GM21381 (cell line): ENCODE measurements at regions not wholly inside any gene's neighbourhood (a gene's known extent, or its start where the extent isn't known, plus 50 kb on each side); places are given as distances from the start of the nearest gene placed in this dataset.
"Not testable (repeated sequence)": the region's sequence is repeated elsewhere in the genome, so short reads cannot be mapped to it uniquely, and the experiment has no call there.

ENCODE experiments used
- ATAC-seq: cut with Tn5 transposase; IDR thresholded peaks from one replicate; pipeline ENCODE4 v1.9.1; 2021; ENCODE audit warnings: mild to moderate bottlenecking, moderate library complexity; ENCODE audit not compliant: unreplicated experiment

- no peak for ATAC-seq
Observed at GRCh38 chr5:122665051-122665450, 109.8 kb upstream of the SNX2 start.

DNA sequence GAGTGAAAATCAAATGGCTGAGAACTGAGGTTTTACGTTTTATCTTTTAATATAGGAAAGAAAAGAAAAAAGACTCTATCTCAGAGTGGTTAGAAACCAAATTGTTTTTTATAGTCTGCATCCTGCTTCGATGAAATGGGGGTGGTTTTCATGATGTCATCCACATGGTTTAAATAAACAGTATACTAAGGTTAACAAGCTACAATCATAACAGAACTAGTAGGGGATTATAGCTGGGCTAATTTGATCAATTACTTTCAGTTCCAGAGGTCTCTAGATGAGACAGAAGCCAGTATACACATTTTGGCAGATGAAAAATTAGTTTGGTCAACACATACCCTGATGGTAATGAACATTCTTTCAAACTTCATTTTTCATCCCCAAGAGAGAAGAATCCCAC lies 106.3 kb upstream of the SNX2 start:
- ATAC-seq, result no peak

GRCh38 chr5:122669709-122670108 lies 105.2 kb upstream of the SNX2 start:
- ATAC-seq, result not testable (repeated sequence)

- ATAC-seq, result no peak
Observed at GRCh38 chr5:122673343-122673742, 101.5 kb upstream of the SNX2 start.

GRCh38 chr5:122674385-122674784 lies 100.5 kb upstream of the SNX2 start:
- ATAC-seq, result no peak

GRCh38 chr5:122680623-122681350 lies 94.1 kb upstream of the SNX2 start:
- ATAC-seq, result no peak

GRCh38 chr5:122683631-122684030 lies 91.2 kb upstream of the SNX2 start:
- ATAC-seq, result no peak

DNA sequence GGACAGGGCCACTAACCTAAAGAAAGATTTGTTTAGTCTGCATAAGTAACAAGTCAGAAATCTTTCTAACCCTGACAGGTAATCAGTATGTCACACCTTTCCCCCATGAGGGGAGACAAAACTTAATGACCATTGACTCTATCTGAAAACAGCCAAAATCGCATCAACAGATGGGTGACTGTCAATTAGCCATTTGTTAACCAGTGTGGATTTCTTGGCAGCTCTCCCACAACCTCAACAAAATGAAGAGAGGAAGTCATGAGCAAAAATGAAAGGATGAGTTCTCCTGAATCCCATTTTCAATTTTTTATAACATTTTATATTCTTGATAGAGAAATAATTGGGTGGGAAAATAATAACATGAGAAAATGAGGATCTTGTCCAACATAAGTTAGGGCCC lies 84.6 kb upstream of the SNX2 start:
- ATAC-seq, result no peak

- no peak for ATAC-seq
Observed at GRCh38 chr5:122691931-122692330, 82.9 kb upstream of the SNX2 start.

DNA sequence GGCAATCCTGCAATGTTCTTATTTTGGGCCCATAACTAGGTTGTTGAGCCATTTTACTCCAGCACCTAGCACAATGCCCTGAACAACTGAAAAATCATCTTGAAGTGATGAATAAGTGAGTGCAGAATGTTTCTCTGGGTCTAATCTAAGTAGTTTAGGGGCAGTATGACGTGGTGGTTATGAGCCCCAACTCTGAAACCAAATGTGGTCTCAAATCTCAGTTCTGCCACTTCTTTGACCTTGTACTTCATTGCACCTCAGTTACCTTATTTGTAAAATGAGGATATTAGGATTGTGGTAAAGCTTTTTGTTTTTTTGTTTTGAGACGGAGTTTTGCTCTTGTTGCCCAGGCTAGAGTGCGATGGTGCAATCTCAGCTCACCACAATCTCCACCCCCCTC lies 80.9 kb upstream of the SNX2 start:
- no peak for ATAC-seq

DNA sequence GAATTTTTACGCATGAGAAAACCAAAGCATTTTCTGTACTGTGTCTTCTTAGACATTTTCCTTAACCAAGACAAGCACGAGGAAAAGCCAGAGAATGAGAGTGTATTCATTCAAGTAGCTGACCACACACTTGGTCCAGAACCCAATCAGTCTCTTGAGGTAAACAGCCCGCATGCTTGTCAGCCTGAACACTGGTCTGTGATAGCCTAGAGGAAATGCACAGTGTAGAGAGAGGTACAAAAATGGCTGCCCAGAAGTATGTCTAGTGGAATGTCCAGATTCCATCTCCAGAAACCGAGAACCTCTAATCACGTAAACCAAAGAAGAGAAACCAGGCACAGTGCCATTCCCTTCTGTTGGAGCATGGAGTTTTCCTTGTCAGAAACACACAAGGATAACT lies 80.0 kb upstream of the SNX2 start:
- ATAC-seq, result no peak

DNA sequence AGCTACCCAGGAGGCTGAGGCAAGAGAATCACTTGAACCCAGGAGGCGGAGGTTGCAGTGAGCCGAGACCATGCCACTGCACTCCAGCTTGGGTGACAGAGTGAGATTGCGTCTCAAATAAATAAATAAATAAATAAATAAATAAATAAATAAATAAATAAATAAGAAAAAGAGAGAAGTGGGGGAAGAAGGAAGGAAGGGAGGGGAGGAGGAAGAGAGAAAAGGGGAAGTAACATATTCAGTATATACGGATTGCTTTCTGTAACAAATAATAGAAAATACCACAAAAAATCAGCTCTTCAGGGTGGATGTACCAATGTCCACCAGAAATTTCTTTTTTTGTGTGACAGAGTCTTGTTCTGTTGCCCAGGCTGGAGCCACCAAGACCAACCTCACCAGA lies 78.1 kb upstream of the SNX2 start:
- not testable (repeated sequence) for ATAC-seq

- no peak for ATAC-seq
Observed at GRCh38 chr5:122697191-122697590, 77.7 kb upstream of the SNX2 start.

DNA sequence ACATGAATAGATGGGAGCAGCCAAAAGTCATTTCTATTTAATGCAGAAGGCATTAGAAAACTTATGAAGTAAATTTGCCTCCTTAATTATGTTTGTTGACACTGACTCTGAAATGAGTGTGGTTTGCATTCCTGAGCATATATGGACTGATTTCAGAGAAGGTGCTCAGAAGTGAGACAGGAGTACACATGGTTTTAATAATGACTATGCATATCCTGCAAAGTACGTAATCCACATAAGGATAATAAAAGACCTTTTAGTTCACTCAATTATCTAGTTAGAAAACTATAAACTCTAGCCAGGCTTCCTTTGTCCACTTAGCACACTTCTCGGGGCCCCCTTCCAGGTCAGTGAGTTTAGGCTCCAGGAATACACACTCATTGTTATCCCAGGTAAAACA lies 75.7 kb upstream of the SNX2 start:
- no peak for ATAC-seq

DNA sequence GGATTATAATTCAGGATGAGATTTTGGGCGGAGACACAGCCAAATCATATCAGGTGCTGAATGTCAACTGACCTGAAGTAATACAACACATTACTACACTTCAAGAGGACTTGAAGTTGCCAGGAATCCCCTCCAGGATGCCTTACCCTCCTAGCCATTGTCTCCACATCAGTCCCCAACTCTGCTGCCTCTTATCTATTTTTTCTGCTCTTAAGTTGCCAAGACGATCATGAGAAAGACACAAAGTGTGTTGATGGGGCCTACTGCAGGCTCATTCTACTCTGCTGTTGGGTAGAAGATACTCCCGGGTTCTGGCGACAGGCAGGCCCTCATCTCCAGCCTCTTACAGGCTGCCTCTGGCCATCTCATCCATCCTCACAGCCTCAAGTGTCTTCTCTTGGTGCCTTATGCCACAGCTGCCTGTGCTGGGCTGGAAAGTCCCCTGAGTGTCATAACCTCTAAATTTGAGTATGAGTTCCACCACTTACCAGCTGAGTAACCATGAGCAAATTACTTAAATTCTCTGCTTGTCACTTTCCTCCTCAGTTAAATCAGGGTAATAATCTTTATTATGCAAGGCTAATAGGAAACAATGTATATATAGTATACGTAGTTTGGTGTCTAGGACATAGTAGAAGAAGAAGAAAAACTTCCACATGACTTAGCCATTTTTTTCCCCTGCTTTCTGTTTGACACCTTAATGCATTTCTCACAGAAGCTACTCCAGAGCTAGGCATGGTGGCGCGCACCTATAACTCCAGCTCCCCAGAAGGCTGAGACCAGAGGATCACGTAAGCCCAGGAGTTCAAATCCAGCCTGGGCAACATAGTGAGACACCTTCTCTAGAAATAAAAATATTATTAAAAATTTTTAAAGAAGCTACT lies 73.0 kb upstream of the SNX2 start:
- ATAC-seq, result peak; percentile 97

DNA sequence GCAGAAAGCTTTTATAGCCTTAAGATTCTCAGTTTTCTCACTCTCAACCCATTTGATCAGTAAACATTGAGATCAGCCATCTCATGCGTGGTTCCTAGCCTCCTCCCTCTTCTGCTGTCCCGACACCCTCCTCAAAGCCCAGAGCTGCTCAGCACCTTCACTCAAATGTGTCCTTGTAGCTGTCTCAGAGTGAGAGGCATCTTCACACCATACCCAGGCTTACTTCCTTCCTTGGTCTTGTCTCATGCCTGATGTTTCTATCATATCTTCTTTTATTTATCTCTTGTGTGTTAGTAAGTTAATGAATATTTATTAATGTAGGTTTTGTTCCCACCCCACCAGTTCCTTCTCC lies 72.4 kb upstream of the SNX2 start:
- peak; percentile 44 for ATAC-seq

- ATAC-seq, result no peak
Observed at GRCh38 chr5:122703203-122703602, 71.7 kb upstream of the SNX2 start.

GRCh38 chr5:122704247-122705036 lies 70.4 kb upstream of the SNX2 start:
- no peak for ATAC-seq

DNA sequence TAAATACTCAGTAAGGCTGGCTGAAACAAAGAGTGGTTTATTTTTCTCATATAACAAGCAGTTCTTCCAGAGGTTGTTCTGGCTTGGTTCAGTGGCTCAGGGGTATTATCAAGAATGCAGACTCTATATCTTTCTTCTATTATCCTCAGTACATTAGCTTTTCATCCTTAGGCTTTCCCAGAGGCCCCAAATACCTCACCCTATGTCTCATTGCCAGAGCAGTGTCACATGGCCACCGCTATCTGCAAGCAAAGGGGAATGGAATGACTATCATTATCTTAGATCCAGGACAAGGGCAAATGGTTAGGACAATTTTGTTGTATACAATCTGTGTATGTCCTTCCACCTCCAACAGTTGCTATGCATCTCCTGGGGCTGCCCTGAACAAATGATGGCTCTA lies 69.0 kb upstream of the SNX2 start:
- ATAC-seq, result no peak

DNA sequence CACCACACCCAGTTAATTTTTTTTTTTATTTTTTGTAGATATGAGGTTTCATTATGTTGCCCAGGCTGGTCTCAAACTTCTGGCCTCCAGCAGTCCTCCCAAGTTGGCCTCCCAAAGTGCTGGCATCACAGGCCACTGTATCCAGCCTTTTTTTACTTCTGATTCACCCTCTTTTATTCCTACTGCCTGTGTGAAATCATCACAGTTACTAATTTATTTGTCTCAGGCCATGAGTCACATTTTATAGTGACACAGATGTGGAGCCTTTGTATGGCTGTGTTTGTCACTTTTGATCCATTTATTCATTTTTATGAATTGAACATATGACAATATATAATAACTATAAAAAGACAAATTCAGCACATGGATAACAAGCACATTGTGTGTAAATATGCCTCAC lies 67.1 kb upstream of the SNX2 start:
- no peak for ATAC-seq

- ATAC-seq, result no peak
Observed at GRCh38 chr5:122713041-122713440, 61.8 kb upstream of the SNX2 start.

DNA sequence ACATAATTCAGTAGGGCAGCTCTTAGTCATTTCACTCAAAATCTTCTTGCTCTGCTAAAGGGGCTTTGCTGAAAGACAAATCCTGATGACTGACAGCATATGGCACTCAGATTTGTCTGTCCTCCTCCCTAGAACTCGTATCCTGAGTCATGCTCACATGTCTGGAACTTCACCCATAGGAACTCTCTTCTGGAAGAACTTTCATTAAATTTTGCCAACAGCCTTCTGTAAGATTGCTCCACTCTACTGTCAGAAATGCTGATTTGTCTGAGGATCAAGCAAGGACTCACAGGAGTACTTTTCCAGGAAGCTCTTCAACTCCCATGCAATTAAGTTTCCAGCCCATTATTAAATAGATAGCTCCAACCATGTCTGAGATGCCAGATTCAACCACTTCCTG lies 59.8 kb upstream of the SNX2 start:
- ATAC-seq, result no peak
